ENCODE measurements at regions not wholly inside any gene's neighbourhood (a gene's known extent, or its start where the extent isn't known, plus 50 kb on each side); places are given as distances from the start of the nearest gene placed in this dataset.

- DNase-seq, result no peak
Observed at GRCh38 chr9:675697-676370, 165.7 kb upstream of the DMRT1 start.

GRCh38 chr9:676780-677438, 164.6 kb upstream of the DMRT1 start:
- no peak for DNase-seq

- DNase-seq, result no peak
Observed at GRCh38 chr9:677461-678097, 163.9 kb upstream of the DMRT1 start.

GRCh38 chr9:678897-679296, 162.6 kb upstream of the DMRT1 start:
- no peak for DNase-seq

- DNase-seq, result no peak
Observed at GRCh38 chr9:679462-679861, 162.0 kb upstream of the DMRT1 start.

- no peak for DNase-seq
Observed at GRCh38 chr9:680106-680505, 161.4 kb upstream of the DMRT1 start.

GRCh38 chr9:682633-683508, 158.6 kb upstream of the DMRT1 start:
- DNase-seq, result no peak

GRCh38 chr9:683509-684021, 157.9 kb upstream of the DMRT1 start:
- no peak for DNase-seq

- DNase-seq, result no peak
Observed at GRCh38 chr9:684054-684890, 157.2 kb upstream of the DMRT1 start.

GRCh38 chr9:684941-685340, 156.6 kb upstream of the DMRT1 start:
- DNase-seq, result no peak

GRCh38 chr9:686321-686813, 155.1 kb upstream of the DMRT1 start:
- DNase-seq, result no peak

- no peak for DNase-seq
Observed at GRCh38 chr9:687034-687785, 154.3 kb upstream of the DMRT1 start.

- DNase-seq, result no peak
Observed at GRCh38 chr9:687994-688393, 153.5 kb upstream of the DMRT1 start.

- no peak for DNase-seq
Observed at GRCh38 chr9:690517-691111, 150.9 kb upstream of the DMRT1 start.

GRCh38 chr9:691825-692400, 149.6 kb upstream of the DMRT1 start:
- no peak for DNase-seq

- DNase-seq, result no peak
Observed at GRCh38 chr9:692636-693129, 148.8 kb upstream of the DMRT1 start.

GRCh38 chr9:693201-694091, 148.1 kb upstream of the DMRT1 start:
- DNase-seq, result no peak

- DNase-seq, result no peak
Observed at GRCh38 chr9:694092-694402, 147.4 kb upstream of the DMRT1 start.

- no peak for DNase-seq
Observed at GRCh38 chr9:694403-695154, 146.9 kb upstream of the DMRT1 start.

All from CD4-positive, alpha-beta T cell treated with Interleukin-12 subunit alpha and Interleukin-12 subunit beta, for 1 hour (primary cell).